Suprapubic skin (tissue), 4 donors: ENCODE measurements at regions not wholly inside any gene's neighbourhood (a gene's known extent, or its start where the extent isn't known, plus 50 kb on each side); places are given as distances from the start of the nearest gene placed in this dataset.

Experiments
- CTCF ChIP-seq, 2 donors: fragments of 200-600 bp in 1 of 2; fragments of 450-650 bp in 1 of 2; sonication (generic) in 1 of 2; IDR thresholded peaks; one replicate each; pipeline ENCODE4 v1.5.1; 2016 to 2019; ENCODE audit warnings: antibody characterized with exemption in 2 of 2, mild to moderate bottlenecking in 1 of 2, moderate library complexity in 1 of 2
- EP300 ChIP-seq: sonication (generic); formaldehyde crosslinking; IDR thresholded peaks from one replicate; pipeline ENCODE4 v1.6.1; 2017; ENCODE audit warnings: antibody characterized with exemption
- POLR2AphosphoS5 ChIP-seq, 3 donors: sonication (generic); formaldehyde crosslinking; IDR thresholded peaks; one replicate each; pipeline ENCODE4 v1.6.1; 2017; ENCODE audit warnings: antibody characterized with exemption in 3 of 3

GRCh38 chr11:88015170-88015569 is 160.1 kb downstream of the RAB38 start:
- no peak for TF ChIP-seq CTCF (IDR thresholded peaks at IDR 0.05)
- TF ChIP-seq EP300: no peak
- TF ChIP-seq POLR2AphosphoS5 (IDR thresholded peaks at IDR 0.05): no peak
